Hepatocyte (in vitro differentiated cells): ENCODE measurements at regions not wholly inside any gene's neighbourhood (a gene's known extent, or its start where the extent isn't known, plus 50 kb on each side); places are given as distances from the start of the nearest gene placed in this dataset.

ENCODE experiments used
- EZH2 ChIP-seq: fragments of 200-600 bp; sonication (generic); IDR thresholded peaks from 2 replicates; pipeline ENCODE4 v1.6.1; 2016; ENCODE audit warnings: antibody characterized with exemption, mild to moderate bottlenecking, borderline replicate concordance
- EZH2phosphoT487 ChIP-seq: fragments of 200-600 bp; sonication (generic); IDR thresholded peaks from one replicate; pipeline ENCODE4 v1.6.1; 2018; ENCODE audit warnings: antibody characterized with exemption, mild to moderate bottlenecking, low read depth, moderate library complexity; ENCODE audit not compliant: unreplicated experiment, severe bottlenecking
- TF ChIP-seq, protein P1 (sequence below): fragments of 200-600 bp; sonication (generic); IDR thresholded peaks from 2 replicates; pipeline ENCODE4 v1.5.1; 2016; ENCODE audit warnings: antibody characterized with exemption, mild to moderate bottlenecking; ENCODE audit not compliant: poor library complexity

DNA sequence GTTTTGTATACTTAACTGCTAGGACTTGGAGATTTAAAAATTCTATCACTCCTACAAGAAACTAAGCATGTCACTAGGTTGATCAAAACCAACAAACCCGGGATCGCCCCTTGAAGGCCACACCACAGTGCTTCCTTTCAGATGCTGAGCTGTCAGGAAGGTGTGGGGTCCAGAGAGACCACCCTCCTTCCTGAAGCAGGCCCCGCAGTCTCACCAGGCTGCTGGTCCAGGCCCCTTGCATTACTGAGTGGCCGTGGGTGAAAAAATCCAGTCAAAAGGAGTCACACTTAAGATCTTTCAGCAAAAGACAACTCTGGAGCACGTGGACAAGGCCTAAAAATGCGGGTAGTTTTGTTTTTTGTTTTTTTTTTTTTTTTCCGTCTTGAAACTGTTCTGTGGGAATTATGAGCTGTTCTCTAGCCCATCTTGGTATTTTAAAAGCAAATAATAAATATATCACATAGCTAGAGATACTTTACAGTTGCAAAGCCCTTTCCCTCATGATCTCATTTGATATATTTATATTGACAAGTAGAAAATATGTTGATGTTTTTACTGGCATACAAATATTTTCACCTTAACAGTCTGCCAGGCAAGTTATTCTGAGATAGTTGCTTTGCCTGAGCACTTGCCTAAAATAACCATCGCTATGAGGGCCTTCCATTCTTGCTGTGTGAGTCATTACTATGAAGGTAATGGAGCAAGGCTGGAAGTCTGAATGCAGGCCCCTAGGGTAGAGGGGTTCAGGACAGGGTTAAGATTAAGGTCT is 73.1 kb upstream of the EDEM3 start:
- TF ChIP-seq EZH2, result no peak
- TF ChIP-seq, protein P1, sequence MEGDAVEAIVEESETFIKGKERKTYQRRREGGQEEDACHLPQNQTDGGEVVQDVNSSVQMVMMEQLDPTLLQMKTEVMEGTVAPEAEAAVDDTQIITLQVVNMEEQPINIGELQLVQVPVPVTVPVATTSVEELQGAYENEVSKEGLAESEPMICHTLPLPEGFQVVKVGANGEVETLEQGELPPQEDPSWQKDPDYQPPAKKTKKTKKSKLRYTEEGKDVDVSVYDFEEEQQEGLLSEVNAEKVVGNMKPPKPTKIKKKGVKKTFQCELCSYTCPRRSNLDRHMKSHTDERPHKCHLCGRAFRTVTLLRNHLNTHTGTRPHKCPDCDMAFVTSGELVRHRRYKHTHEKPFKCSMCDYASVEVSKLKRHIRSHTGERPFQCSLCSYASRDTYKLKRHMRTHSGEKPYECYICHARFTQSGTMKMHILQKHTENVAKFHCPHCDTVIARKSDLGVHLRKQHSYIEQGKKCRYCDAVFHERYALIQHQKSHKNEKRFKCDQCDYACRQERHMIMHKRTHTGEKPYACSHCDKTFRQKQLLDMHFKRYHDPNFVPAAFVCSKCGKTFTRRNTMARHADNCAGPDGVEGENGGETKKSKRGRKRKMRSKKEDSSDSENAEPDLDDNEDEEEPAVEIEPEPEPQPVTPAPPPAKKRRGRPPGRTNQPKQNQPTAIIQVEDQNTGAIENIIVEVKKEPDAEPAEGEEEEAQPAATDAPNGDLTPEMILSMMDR, result no peak
- TF ChIP-seq EZH2phosphoT487, result no peak
